ENCODE measurements at regions not wholly inside any gene's neighbourhood (a gene's known extent, or its start where the extent isn't known, plus 50 kb on each side); places are given as distances from the start of the nearest gene placed in this dataset.

DNA sequence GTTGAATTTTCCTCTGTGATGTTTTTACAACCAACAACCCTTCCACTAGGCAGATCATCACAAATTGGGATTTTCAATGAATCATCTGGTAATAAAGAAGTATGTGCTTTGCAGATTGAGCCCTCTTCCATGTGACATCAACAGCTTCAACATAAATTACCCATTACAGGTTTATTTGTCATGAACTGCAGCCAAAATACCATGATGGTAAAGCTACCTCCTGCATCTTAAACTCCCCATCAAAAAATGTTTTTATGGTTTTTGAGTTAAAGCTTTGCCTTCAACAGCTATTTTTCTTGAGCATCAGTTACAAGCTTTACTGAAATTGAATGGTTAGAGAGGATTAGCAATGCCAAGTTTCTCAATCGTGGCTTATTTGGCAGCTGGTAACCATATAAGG lies 211.4 kb upstream of the TUSC1 start:
- no peak for DNase-seq (ENCODE audit: low read depth, low spot score)
- in situ Hi-C loops (cut with HindIII; ENCODE audit: low sequenced_read_pairs): no loop called here
- TF ChIP-seq, protein P1, sequence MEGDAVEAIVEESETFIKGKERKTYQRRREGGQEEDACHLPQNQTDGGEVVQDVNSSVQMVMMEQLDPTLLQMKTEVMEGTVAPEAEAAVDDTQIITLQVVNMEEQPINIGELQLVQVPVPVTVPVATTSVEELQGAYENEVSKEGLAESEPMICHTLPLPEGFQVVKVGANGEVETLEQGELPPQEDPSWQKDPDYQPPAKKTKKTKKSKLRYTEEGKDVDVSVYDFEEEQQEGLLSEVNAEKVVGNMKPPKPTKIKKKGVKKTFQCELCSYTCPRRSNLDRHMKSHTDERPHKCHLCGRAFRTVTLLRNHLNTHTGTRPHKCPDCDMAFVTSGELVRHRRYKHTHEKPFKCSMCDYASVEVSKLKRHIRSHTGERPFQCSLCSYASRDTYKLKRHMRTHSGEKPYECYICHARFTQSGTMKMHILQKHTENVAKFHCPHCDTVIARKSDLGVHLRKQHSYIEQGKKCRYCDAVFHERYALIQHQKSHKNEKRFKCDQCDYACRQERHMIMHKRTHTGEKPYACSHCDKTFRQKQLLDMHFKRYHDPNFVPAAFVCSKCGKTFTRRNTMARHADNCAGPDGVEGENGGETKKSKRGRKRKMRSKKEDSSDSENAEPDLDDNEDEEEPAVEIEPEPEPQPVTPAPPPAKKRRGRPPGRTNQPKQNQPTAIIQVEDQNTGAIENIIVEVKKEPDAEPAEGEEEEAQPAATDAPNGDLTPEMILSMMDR (IDR thresholded peaks at IDR 0.05; ENCODE audit: low read depth, low read length): no peak
- no peak overlapping the region for H3K4me3 ChIP-seq (ENCODE audit: low read depth, low read length)

DNA sequence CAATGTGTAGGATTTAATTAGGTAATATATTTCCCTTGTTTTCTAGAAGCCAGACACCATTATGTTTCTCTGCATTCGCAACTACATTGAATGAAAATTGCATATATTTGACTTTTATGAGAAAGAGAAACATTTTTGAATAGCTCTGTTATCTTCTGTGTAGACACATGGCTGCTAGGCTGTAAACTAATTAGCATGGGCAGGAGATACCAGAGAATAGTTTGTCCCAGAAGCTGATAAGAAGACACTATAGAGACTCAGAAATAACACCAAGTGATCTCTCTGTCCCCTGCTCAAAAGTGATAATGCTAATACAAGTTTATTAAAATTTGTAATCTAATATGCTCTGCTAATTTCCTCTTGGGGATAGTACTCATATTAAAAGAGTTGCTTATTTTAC lies 198.0 kb upstream of the TUSC1 start:
- in situ Hi-C loops (cut with HindIII; ENCODE audit: low sequenced_read_pairs): no loop called here
- TF ChIP-seq, protein P1 (IDR thresholded peaks at IDR 0.05; ENCODE audit: low read depth, low read length): no peak
- H3K4me3 ChIP-seq (ENCODE audit: low read depth, low read length): no peak overlapping the region
- DNase-seq (ENCODE audit: low read depth, low spot score): no peak

- DNase-seq (ENCODE audit: low read depth, low spot score): no peak
- no peak overlapping the region for H3K4me3 ChIP-seq (ENCODE audit: low read depth, low read length)
- in situ Hi-C loops (cut with HindIII; ENCODE audit: low sequenced_read_pairs): no loop called here
- TF ChIP-seq, protein P1 (IDR thresholded peaks at IDR 0.05; ENCODE audit: low read depth, low read length): no peak
Measured at GRCh38 chr9:25864509-25864908, 186.3 kb upstream of the TUSC1 start.

DNA sequence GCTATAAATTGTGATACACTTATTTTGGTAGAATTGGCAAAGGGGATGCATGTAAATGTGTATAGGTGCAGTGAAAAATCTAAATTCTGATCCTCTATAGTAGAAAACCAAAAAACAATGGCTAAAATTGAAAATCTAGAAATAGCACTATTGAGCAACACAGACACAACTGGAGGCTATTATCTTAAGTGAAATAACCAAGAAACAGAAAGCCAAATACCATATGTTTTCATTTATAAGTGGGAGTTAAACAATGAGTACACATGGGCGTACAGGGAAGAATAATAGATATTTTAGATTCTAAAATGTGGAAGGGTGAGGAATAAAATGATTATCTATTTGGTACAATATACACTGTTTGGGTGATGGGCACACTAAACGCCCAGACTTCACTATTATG lies 183.2 kb upstream of the TUSC1 start:
- TF ChIP-seq, protein P1 (IDR thresholded peaks at IDR 0.05; ENCODE audit: low read depth, low read length): no peak
- DNase-seq (ENCODE audit: low read depth, low spot score): no peak
- H3K4me3 ChIP-seq (ENCODE audit: low read depth, low read length): no peak overlapping the region
- in situ Hi-C loops (cut with HindIII; ENCODE audit: low sequenced_read_pairs): no loop called here

- no peak for DNase-seq (ENCODE audit: low read depth, low spot score)
- in situ Hi-C loops (cut with HindIII; ENCODE audit: low sequenced_read_pairs): no loop called here
- TF ChIP-seq, protein P1 (IDR thresholded peaks at IDR 0.05; ENCODE audit: low read depth, low read length): no peak
- H3K4me3 ChIP-seq (ENCODE audit: low read depth, low read length): no peak overlapping the region
Measured at GRCh38 chr9:25857147-25857546, 178.9 kb upstream of the TUSC1 start.

DNA sequence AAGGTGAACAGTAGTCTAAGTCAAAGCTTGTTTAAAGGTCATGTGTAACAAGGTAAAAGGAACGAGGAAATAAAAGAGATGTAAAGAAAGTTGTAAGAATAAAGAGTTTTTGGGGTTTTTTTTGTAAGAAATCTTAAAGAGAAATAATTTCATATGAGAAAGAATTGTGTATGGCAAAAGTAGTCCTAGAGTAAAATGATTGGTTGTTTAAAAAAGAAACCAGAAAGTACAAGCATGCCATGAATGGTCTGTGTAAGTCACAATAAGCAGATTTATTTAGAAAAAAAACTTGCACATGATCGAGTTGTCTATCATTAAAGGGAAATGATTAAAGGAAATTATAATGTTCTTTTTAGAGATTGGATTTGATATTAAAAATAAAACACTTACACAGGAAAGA lies 172.6 kb upstream of the TUSC1 start:
- TF ChIP-seq, protein P1 (IDR thresholded peaks at IDR 0.05; ENCODE audit: low read depth, low read length): no peak
- in situ Hi-C loops (cut with HindIII; ENCODE audit: low sequenced_read_pairs): no loop called here
- no peak overlapping the region for H3K4me3 ChIP-seq (ENCODE audit: low read depth, low read length)
- no peak for DNase-seq (ENCODE audit: low read depth, low spot score)

DNA sequence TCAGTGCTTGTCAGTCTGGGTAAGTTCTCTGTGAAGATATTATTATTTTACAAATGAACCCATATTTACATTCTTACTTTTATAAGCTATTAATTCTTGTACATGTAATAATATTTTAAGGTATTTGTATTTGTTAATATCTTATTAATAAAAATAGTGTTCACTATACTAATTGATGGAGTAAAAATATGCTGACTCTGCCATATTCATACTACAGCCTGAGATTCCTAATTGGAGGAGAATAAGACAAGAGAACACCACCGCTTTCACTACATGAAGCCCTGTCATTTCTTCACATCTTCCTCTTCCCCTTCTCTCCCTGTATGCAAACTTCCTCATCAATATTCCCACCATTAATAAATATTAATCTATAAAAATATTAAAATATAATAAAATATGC lies 167.6 kb upstream of the TUSC1 start:
- no peak for DNase-seq (ENCODE audit: low read depth, low spot score)
- H3K4me3 ChIP-seq (ENCODE audit: low read depth, low read length): no peak overlapping the region
- in situ Hi-C loops (cut with HindIII; ENCODE audit: low sequenced_read_pairs): no loop called here
- TF ChIP-seq, protein P1 (IDR thresholded peaks at IDR 0.05; ENCODE audit: low read depth, low read length): no peak
